ENCODE measurements at regions not wholly inside any gene's neighbourhood (a gene's known extent, or its start where the extent isn't known, plus 50 kb on each side); places are given as distances from the start of the nearest gene placed in this dataset.

DNA sequence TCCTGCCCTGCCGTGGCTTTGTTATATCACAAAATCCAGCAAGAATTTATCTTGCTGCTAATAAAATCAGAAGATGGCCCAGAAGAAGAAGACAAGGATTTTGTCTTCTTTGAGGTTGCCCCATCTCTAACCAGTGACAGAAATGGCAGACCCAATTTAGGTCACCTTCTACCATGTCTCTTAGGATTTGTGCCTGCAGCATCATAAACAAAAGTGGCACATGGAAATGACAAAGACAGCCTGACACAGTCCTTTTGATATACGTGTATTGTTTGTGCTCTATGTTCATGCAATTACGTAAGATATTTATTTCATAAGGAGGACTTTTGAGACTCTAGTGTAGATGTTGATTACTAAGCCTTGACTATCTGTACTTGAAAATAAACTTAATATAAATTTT lies 135.9 kb upstream of the TMTC4 start:
- POLR2A ChIA-PET, result no interaction called here
- H3K9me3 Mint-ChIP-seq, result no peaks in the 10 kb centered on the region
- CTCF ChIA-PET, result no interaction called here
- no peak overlapping the region for H3K4me3 Mint-ChIP-seq
- DNase-seq, result no peak
- H3K36me3 Mint-ChIP-seq (ENCODE audit: low read depth), result no peaks in the 10 kb centered on the region
- H3K27me3 Mint-ChIP-seq, result peaks cover 22% of the 10 kb centered on the region
- no peak overlapping the region for H3K27ac Mint-ChIP-seq
- H3K4me1 Mint-ChIP-seq, result no peaks in the 10 kb centered on the region

DNA sequence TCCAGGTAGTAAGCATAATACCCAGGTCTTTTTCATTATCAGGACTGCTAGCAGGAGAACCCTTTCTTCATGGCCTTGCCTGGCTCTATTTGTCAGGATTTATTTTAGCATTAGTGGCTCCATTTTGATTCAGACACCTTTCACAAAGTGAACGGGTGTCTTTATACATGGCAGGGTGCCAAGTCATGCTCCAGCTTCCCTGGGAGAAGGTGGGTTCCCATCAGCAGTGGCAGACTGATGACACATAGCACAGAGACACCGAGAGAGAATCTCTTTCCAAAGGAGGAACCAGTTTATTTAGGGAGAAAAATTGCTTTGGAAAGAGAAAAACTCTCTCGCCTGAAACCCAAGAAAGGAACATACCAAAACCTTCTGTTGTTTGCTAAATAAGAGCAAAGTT lies 135.3 kb upstream of the TMTC4 start:
- H3K4me1 Mint-ChIP-seq, result no peaks in the 10 kb centered on the region
- DNase-seq, result no peak
- no peak overlapping the region for H3K4me3 Mint-ChIP-seq
- POLR2A ChIA-PET, result no interaction called here
- no peaks in the 10 kb centered on the region for H3K9me3 Mint-ChIP-seq
- CTCF ChIA-PET, result no interaction called here
- peaks cover 22% of the 10 kb centered on the region for H3K27me3 Mint-ChIP-seq
- no peak overlapping the region for H3K27ac Mint-ChIP-seq
- H3K36me3 Mint-ChIP-seq (ENCODE audit: low read depth), result no peaks in the 10 kb centered on the region

DNA sequence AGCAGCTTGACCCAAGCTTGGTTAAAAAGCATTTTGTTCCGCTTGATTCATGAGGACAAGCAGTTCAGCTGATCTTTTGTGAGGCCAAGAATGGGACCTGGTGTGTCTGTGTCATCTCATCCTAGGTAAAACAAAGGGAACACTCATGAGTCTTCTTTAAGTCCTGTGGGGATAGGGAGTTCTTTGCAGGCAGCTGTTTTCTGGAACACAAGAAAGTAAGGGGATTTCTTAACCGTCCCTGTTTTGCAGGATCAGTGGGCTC lies 134.5 kb upstream of the TMTC4 start:
- Mint-ChIP-seq H3K4me3 (no peak overlapping the region), H3K27me3 (peaks cover 22% of the 10 kb centered on the region), H3K4me1 (no peaks in the 10 kb centered on the region), H3K27ac (no peak overlapping the region), H3K36me3 (ENCODE audit: low read depth) (no peaks in the 10 kb centered on the region), H3K9me3 (no peaks in the 10 kb centered on the region)
- ChIA-PET POLR2A (no interaction called here), CTCF (no interaction called here)
- no peak for DNase-seq

DNA sequence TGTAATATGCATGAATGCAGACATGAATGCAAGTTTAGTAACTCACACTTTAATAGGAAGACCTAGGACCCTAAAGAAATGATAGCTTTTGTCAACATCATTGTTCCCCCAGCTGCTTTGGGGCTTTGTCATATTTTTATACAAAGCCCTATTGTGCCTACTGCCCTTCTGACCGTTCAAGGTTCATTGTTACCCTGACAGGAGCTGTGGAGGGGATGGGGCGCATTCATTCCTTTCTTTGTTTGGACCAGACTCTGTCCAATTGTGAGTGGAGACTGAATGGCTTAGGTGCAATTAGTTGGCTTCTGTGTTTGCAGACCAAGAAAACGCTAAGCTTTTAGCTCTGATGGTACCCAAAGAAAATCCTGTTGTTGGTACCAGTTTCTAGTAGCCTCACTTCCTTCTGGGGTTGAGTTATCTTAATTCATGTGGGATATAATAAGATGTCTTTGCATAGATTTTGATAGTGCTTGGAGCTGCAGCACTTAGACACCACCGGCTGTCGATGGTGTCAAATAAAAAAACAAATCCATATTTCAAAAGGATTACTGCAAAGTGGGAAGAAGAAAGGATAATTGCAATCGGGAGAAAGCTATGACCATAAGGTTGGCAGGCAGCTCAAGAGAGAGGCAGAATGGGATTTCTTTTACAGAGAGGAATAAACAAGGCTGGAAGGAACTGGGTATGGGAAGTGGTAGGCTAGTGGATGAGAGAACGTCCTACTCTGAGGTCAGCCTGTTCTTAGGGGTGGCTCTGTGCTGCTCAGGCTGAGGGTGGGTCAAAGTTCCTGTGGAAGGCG lies 133.9 kb upstream of the TMTC4 start:
- Mint-ChIP-seq H3K4me3 (no peak overlapping the region), H3K36me3 (ENCODE audit: low read depth) (no peaks in the 10 kb centered on the region), H3K9me3 (no peaks in the 10 kb centered on the region), H3K4me1 (no peaks in the 10 kb centered on the region), H3K27me3 (peaks cover 22% of the 10 kb centered on the region), H3K27ac (no peak overlapping the region)
- ChIA-PET CTCF (no interaction called here), POLR2A (no interaction called here)
- no peak for DNase-seq

DNA sequence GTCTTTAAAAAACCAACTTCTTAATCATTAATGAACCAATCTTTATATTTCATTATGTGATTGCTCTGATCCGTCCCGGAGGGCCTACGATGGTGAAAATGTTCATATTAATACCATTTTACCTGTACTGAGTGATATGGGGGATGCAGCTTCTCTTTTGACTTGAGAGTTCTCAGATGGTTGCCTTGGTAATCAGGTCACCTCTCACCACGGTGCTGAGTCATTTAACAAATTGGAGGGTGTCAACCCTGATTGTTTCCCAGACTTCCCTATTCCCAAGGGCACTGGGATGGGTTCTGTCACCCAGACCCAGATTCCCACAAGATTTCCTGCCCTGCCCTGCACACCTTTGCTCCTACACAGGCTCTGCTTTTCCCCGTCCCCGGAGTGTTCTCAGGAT lies 128.5 kb upstream of the TMTC4 start:
- POLR2A ChIA-PET, result no interaction called here
- CTCF ChIA-PET, result no interaction called here
- H3K9me3 Mint-ChIP-seq, result no peaks in the 10 kb centered on the region
- H3K4me1 Mint-ChIP-seq, result no peaks in the 10 kb centered on the region
- no peak for DNase-seq
- no peak overlapping the region for H3K27ac Mint-ChIP-seq
- H3K4me3 Mint-ChIP-seq, result no peak overlapping the region
- no peaks in the 10 kb centered on the region for H3K36me3 Mint-ChIP-seq (ENCODE audit: low read depth)
- H3K27me3 Mint-ChIP-seq, result peaks cover 9% of the 10 kb centered on the region

DNA sequence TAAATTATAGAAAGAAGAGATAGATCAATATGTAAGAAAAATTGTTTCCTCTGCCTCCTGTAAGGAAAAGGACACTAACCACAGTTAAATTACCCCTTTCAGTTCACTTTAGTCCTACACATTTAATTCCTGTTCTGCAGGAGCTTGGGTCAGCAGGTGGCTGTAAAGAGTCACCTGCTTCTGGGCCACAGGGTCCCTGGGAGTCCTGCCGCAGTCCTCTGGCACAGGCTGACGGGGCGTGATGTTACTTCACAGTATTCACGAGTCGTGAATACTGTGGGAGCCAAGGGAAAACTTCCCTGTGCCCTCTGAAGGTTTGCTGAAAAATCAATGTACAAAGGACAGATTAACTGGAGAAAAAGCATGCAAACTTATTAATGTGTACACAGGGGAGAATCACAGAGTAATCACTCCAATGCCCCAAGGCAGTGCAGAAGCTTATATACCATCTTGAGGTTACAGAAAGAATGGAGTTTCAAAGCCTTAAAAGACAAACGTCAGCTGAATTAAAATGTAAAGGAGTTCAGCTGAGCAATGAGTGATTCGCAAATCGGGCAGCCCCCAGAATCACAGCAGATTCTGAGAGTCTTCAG lies 125.8 kb upstream of the TMTC4 start:
- no peak overlapping the region for H3K4me3 Mint-ChIP-seq
- H3K4me1 Mint-ChIP-seq, result no peaks in the 10 kb centered on the region
- H3K27me3 Mint-ChIP-seq, result no peaks in the 10 kb centered on the region
- ChIA-PET CTCF (no interaction called here), POLR2A (no interaction called here)
- peaks cover 4% of the 10 kb centered on the region for H3K9me3 Mint-ChIP-seq
- no peaks in the 10 kb centered on the region for H3K36me3 Mint-ChIP-seq (ENCODE audit: low read depth)
- DNase-seq, result no peak
- H3K27ac Mint-ChIP-seq, result no peak overlapping the region

DNA sequence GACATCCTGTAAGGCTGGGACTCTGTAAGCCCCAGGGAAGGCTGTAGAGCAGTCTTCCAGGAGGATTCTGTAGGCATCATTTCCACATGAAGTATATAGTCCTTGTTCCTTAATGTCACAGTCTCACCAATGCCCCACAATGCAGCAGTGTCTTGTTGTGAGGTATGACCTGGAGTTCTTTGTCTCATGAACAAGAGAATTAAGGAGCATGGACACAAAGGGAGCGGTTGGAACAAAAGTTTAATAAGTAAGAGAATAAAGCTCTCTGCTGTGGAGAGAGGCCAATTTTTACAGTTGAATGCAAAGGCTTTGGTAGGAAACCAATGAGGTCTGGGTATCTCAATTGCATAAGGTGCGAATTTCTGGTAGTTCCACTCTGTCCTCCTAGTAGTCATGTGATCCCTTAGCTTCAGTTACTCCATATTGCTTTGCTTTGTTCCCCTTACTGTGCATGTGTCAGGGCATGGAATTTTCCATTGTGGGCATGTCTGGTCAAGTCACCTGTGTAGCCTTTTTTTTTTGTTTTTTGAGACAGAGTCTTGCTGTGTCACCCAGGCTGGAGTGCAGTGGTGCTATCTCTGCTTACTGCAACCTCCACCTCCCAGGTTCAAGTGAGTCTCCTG lies 124.3 kb upstream of the TMTC4 start:
- POLR2A ChIA-PET, result interaction anchor here (0.7 kb wide), 1 partner anchor 91 kb away, joined by 4 read pairs; no protein-coding TSS in a partner anchor
- Mint-ChIP-seq H3K27ac (no peak overlapping the region), H3K9me3 (peaks cover 4% of the 10 kb centered on the region), H3K36me3 (ENCODE audit: low read depth) (no peaks in the 10 kb centered on the region), H3K4me1 (no peaks in the 10 kb centered on the region), H3K4me3 (no peak overlapping the region), H3K27me3 (no peaks in the 10 kb centered on the region)
- CTCF ChIA-PET, result no interaction called here
- DNase-seq, result no peak

DNA sequence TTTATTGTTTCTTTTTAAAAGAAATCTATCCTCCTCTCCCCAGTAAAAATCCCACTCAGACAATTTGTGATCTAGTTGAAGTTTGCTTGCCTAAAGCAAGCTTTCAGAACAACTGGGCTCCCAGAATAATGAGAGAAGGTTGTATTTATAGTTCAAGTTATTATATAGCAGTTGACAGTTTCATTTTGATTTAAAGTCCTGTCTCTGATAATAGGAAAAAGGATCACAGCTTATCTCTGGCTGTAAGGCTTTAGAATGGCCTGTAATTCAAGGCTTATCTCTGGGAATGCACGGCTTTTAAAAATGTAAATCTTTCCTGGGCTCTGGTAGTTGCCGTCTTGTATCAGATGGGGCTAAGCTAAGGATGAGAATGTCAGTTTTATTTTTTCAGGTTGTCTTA lies 123.3 kb upstream of the TMTC4 start:
- Mint-ChIP-seq H3K4me1 (no peaks in the 10 kb centered on the region), H3K27me3 (no peaks in the 10 kb centered on the region), H3K9me3 (peaks cover 4% of the 10 kb centered on the region), H3K27ac (no peak overlapping the region), H3K36me3 (ENCODE audit: low read depth) (no peaks in the 10 kb centered on the region), H3K4me3 (no peak overlapping the region)
- no peak for DNase-seq
- ChIA-PET CTCF (no interaction called here), POLR2A (no interaction called here)

DNA sequence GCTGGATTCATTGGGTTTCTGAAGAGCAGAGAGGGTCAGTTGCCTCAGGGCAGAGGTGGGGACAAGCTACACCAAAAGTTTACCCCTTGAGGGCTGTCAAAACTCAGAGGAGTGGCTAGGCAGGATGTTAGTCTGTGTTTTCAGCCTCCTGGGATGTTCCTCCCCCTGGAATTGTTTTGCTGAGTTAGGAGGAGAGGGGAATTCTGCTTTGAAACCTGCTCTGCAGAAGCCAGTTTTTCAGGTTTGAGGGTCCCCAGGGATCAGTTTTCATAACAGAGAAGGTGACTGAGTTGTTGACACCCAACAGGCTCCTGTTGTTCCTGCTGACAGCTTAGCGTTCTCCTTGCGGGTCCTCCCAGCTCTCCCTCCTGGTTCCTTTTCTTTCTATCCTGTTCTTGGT lies 121.9 kb upstream of the TMTC4 start:
- H3K4me1 Mint-ChIP-seq, result no peaks in the 10 kb centered on the region
- no peaks in the 10 kb centered on the region for H3K36me3 Mint-ChIP-seq (ENCODE audit: low read depth)
- ChIA-PET CTCF (no interaction called here), POLR2A (no interaction called here)
- H3K27me3 Mint-ChIP-seq, result peaks cover 4% of the 10 kb centered on the region
- H3K4me3 Mint-ChIP-seq, result no peak overlapping the region
- peaks cover 9% of the 10 kb centered on the region for H3K9me3 Mint-ChIP-seq
- DNase-seq, result no peak
- no peak overlapping the region for H3K27ac Mint-ChIP-seq

DNA sequence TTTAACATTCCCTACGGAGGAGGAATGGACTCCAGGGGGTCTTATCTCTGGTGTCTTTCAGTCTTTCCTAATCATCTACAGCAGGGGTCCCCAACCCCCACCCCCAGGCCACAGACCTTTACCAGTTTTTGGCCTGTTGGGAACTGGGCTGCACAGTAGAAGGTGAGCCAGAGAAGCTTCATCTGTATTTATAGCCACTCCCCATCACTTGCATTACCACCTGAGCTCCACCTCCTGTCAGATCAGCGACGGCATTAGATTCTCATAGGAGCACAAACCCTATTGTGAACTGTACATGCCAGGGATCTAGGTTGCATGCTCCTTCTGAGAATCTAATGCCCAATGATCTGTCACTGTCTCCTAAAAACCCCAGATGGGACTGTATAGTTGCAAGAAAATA lies 120.0 kb upstream of the TMTC4 start:
- Mint-ChIP-seq H3K36me3 (ENCODE audit: low read depth) (no peaks in the 10 kb centered on the region), H3K27me3 (peaks cover 9% of the 10 kb centered on the region), H3K27ac (no peak overlapping the region), H3K9me3 (peaks cover 9% of the 10 kb centered on the region), H3K4me3 (no peak overlapping the region), H3K4me1 (peaks cover 8% of the 10 kb centered on the region)
- no peak for DNase-seq
- ChIA-PET CTCF (no interaction called here), POLR2A (no interaction called here)

DNA sequence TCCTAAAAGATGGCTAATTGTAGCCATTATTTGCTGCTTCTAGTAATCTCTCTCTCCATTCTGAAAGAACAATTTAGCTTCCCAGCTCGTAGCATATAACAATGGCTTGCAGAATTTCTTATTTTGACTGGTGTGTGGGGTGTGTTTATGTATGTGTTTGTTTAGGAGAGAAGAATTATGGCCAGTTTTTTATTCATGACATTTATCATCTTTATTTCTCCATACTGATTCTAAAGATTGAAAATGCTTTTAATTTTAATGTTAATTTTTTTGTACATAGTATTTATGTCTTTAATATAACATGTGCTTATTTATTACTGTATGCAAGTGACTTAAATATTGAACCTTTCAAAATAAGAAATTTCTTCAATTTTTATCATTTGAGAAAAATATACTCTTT lies 115.8 kb upstream of the TMTC4 start:
- Mint-ChIP-seq H3K4me1 (peaks cover 12% of the 10 kb centered on the region), H3K27me3 (peaks cover 24% of the 10 kb centered on the region), H3K9me3 (peaks cover 5% of the 10 kb centered on the region), H3K36me3 (ENCODE audit: low read depth) (no peaks in the 10 kb centered on the region), H3K27ac (no peak overlapping the region), H3K4me3 (no peak overlapping the region)
- CTCF ChIA-PET, result no interaction called here
- POLR2A ChIA-PET, result no interaction called here
- DNase-seq, result no peak

DNA sequence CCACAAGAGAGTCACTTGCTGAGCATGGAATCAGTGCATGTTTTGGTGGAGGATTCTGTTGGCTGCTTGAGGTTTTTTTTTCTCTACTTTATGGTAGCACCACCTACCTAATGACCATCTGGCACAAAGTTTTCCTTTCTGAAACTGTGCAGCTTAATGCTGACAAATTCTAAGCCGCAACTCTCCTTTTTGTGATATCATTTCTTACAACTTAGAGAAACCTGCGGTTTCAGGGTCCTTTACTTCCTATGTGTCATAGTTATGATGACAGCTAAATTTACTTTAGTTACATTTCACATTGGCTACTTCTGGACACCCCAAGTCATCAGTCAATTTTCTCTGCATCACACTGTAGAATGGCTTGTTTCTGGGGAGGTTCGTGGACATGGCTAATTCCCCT lies 115.4 kb upstream of the TMTC4 start:
- DNase-seq, result no peak
- Mint-ChIP-seq H3K9me3 (peaks cover 5% of the 10 kb centered on the region), H3K36me3 (ENCODE audit: low read depth) (no peaks in the 10 kb centered on the region), H3K4me1 (peaks cover 12% of the 10 kb centered on the region), H3K27ac (no peak overlapping the region), H3K27me3 (peaks cover 24% of the 10 kb centered on the region), H3K4me3 (no peak overlapping the region)
- ChIA-PET POLR2A (no interaction called here), CTCF (no interaction called here)

DNA sequence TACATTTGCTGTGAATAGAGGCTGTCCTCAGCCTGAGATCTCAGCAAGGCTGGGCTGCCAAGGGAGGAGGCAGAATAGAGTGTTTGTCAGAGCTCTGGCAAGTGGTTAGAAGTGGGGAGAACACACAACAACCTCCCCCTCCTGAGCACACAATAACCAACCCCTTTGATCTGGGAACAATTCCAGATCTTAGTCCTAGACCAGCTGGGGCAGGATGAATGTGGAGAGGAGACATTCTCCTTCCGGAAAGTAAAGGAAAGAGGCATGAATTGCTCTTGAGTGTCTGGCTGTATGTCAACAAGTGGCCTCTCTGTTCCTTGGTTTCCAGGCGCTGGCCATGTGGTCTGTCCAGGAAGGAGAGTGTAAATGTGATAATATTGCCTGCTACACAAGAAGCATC lies 114.9 kb upstream of the TMTC4 start:
- Mint-ChIP-seq H3K4me1 (peaks cover 12% of the 10 kb centered on the region), H3K36me3 (ENCODE audit: low read depth) (no peaks in the 10 kb centered on the region), H3K27ac (no peak overlapping the region), H3K9me3 (peaks cover 5% of the 10 kb centered on the region), H3K27me3 (peaks cover 24% of the 10 kb centered on the region), H3K4me3 (no peak overlapping the region)
- ChIA-PET CTCF (no interaction called here), POLR2A (no interaction called here)
- no peak for DNase-seq

DNA sequence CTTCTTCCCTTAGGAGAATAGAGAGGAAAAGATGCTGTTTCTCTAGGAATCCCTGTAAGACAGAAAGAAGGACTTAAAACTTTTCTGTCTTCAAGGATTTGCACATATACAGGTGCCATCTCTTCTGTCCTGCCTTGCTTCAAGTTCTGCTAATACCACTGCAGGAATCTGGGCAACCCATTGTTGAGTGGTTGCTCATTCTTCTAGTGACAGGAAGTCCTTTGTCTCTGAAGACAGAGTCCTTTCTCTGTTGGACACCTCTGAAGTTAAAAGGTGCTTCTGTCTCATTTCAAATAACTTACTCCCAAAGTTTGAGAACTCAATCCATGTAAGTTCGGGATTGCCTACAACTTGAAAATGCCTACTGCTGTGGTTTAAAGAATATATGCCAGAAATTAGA lies 114.4 kb upstream of the TMTC4 start:
- Mint-ChIP-seq H3K9me3 (peaks cover 5% of the 10 kb centered on the region), H3K4me1 (peaks cover 12% of the 10 kb centered on the region), H3K27me3 (peaks cover 26% of the 10 kb centered on the region), H3K36me3 (ENCODE audit: low read depth) (no peaks in the 10 kb centered on the region), H3K27ac (no peak overlapping the region), H3K4me3 (no peak overlapping the region)
- DNase-seq, result no peak
- CTCF ChIA-PET, result no interaction called here
- POLR2A ChIA-PET, result no interaction called here

Measured in activated CD4-positive, alpha-beta memory T cell treated with anti-CD3 and anti-CD28 coated beads, Interleukin-2, amount 10 ng/mL, durations not matched to agents 7 days and 5 days (primary cell).